GM18909 (cell line): ENCODE measurements at regions not wholly inside any gene's neighbourhood (a gene's known extent, or its start where the extent isn't known, plus 50 kb on each side); places are given as distances from the start of the nearest gene placed in this dataset.

Experiments
- ATAC-seq: cut with Tn5 transposase; IDR thresholded peaks from one replicate; pipeline ENCODE4 v1.9.1; 2021; ENCODE audit warnings: mild to moderate bottlenecking; ENCODE audit not compliant: unreplicated experiment, poor library complexity

DNA sequence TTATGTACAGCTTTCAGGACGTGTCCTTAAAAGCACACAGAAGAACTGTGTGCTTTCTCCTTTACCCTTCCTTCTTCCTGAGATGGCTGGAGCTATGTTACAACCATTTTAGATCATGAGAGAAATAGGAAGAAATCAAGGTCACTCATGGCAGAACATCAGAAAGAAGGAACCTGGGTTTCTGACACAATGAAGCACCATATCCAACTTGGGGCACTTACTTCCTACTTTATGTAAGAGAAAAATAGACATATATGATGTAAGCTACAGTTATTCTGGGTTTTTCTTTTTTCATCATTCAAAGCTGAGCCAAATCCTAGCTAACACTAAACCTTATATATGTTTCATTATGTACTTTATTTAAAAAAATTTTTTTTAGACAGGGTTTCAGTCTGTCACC lies 79.5 kb downstream of the FAM161A start:
- no peak for ATAC-seq

DNA sequence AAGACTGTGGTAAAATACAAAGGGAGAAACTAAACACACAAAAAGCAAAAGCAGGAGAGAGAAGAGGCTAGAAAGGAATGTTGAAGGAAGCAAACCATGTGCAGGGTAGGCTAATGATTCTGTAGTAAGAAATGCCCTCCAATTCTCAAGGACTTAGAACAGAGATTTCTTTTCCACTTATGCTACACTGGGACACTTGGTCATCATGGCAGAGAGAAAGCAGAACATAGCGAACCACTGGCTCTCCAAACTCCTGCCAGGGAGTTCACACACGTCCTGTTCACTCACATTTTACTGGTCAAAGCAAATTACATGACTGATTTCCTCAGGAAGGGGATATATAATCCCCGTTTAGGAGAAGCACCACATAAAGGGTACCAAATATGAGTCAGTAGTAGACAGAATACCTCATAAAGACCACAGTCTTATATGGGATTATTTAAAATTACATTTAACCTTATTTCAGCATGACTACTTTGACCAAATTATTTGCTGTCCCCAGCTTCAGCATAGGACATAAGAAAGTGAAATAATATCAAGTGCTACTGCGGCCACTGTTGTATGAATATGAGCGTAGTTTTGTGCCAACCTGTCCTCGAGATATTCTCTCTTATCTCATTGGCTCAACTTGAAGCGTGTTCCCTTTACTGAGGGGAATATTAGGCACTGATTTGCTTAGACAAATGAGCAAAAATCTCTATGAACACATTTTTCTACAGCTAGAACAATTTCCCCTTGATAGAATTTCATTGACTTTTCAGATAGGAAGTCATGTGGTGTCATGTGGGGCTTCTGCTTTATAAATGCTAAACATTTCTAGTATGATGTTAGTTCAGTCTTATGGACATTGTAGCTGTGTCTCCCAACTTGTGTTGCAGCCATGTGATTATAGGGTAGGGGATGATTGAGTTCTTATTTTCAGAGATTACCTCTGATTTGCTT lies 81.7 kb downstream of the FAM161A start:
- ATAC-seq, result no peak

DNA sequence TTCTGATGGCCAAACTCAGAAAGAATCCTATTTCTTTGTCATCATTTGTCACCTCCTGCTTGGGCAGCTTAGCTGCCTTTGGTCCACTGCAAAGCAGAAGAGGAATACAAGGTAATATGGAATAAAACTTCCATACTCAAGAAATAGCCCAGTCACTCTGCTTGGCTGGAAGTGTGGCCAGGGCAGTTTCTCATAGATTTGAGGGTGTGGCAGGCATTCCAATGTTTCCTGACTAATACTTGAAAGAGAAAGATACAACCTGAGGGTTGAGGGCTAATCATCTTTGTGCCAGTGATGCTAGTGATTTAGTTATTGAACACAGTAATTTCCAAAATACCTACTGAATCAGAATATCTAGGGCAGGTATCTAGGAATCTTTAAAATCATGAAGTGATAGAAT lies 83.1 kb downstream of the FAM161A start:
- no peak for ATAC-seq

DNA sequence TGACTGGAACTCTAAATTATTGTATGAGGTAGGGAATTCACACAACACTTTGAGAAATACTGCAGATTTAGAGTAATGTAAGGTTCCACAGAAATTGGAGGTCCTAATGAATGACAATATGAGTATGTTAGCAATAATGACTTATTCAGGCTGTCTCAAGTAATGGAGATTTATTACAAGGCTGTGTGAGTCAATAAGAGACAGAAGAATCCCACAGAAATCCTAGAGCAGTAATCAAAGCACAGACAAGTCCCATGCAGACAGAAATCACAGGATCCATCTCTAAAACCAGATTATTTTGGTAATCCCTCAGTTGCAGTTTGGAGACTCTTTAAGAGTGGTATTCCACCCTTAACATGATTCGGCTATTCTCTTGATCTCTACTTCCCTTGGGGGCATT lies 83.6 kb downstream of the FAM161A start:
- ATAC-seq, result no peak

DNA sequence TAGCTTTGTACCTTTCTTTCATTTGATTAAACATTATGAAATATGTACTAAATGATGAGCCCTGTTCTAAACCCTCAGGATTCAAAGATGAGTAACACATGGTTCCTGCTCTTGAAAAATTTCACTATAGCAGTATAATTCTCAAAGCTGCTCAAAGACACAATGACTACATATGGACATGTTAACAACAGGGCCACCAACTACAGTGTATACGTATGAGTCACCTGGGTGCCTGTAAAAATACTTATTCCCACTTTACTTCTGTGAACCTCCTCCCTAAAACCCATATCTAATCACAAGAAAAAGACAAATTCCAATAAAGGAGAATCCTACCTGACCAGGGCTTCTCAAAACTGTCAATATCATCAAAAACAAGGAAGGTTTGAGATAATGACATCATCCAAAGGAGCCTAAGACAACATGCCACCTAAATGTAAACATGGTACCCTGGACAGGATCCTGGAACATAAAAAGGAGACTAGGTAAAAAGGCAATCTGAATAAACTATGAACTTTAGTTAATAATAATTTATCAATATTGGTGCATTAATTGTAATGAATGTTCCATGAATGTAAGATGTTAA lies 84.7 kb downstream of the FAM161A start:
- ATAC-seq, result no peak

DNA sequence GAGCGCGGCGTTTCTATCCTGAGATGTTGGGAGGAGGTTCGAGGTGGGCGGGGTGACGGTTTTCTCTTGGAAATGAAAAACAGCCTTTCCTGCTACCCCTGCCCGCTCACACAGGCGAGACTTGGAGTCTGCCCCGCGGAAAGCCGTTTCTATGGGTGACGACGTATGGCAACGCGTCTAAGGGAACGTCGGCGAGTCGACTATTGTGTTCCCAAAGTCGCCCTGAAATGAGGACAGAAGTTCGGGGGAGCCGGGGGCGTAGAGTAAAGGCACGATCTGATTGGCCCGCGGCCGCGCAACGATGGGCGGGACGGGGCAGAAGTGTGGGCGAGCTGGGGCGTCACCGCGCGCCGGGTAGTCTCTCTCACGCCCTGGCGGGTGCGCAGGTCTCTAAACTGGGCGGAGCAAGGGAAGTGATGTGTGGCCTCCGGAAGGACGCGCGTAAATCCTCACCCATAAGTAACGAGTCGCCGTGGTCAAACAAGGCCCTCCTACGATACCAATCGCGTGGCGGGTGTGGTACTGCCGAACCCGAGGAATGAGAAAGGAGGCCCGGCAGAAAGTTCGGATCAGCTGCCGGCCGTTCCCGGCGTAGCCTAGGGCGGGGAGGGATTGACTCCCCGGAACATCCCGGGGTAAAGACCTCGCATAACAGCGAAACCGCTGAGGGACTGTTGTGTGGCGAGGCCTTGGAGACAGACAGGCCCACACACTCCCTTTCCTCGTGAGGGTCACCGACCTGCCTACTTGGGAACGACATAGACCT lies 89.6 kb downstream of the FAM161A start:
- ATAC-seq, result peak; percentile 99

DNA sequence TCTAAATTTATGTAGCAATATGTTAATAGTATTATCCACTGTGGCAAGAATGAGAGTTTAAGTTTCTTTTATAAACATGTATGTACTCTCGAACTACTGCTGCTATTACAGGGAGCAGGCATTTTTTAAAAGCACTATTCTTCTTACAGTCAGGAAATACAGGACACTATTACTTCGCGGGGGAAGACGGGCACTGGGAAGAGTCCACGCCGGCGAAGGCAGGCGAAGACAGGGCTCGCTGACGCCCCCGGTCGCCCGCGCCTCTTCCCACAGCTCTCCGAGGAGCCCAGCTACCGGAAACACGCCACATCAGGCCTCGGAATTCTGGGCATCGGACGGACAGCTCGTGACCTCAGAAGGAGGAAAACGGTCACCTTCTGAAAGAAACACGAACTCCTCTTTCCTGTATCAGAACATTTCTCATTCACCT lies 90.2 kb downstream of the FAM161A start:
- ATAC-seq, result peak; percentile 22

DNA sequence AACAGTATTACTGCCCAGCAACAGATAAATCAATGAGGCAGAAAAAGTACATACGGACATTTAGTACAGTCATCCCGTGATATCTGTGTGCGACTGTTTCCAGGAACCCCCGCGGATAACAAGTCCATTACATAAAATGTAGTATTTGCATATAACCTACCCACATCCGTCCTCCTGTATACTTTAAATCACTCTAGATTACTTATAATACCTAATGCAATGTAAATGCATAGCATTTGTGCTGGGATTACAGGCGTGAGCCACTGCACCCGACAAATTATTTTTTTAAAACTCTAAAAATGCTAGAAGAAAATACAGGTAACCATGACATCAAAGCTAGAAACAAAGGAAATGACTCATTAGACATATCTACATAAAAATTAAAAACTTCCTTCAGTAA lies 91.6 kb downstream of the FAM161A start:
- ATAC-seq, result no peak

DNA sequence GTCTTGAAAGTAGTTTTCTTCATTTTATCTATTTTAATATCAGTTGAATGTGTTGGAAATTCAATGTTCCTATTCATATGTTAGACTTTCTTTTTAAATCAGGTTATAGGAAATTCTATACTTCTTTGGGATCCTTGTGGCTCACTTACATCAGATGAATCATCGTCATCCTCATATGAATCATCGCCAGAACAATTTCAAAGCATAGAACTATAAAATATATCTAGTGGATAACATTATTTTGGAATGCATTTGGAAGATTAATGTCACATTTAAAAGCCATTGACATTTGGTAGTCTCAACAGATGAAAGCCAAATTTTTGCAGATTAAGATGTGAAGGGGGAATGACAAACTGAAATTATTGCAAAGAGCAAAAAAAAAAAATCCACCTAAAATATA lies 94.1 kb downstream of the FAM161A start:
- no peak for ATAC-seq

DNA sequence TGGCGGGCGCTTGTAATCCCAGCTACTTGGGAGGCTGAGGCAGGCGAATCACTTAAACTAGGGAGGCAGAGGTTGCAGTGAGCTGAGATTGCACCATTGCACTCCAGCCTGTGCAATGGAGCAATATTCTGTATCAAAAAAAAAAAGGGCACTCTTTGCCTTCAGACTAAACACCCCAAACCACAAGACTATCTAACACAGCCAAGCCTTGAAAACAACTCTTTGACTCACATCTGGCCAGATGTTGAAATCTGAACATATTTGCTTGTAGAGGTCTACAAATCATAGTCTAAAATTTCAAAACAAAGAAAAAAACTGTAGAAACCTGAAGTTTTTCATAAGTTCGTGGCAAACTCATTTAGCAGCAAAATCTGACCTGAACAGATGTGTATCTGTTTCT lies 94.9 kb downstream of the FAM161A start:
- no peak for ATAC-seq

DNA sequence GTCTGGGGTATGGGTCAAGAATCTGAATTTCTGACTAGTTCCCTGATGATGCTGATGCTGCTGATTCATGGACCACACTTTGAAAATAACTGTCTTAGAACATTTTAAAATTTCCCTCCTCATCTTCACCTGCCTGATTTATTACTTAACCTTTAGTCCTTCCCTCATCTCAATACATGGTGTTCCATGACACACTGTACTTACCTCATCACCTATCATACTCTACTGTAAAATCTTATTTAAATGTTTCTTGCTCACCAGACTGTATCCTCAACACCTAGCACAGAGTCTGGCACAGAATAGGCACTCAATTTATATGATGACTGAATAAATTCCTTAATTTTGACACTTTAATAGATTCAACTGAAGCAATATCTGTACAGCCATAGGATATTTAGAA lies 95.7 kb downstream of the FAM161A start:
- no peak for ATAC-seq

DNA sequence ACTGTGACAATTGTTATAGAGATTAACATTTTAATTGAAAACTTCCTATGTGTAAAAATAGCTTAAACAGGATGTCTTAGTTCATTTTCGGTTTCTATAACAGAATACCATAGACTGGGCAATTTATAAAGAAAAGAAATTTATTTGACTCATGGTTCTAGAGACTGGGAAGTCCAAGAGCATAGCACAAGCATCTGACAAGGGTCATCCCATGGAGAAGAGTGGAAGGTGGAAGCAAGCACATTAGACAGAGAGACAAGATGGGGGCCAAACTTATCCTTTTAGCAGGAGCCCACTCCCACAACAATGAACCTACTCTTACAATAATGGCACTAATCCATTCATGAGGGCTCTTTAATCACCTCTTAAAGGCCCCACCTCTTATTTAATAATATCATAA lies 100.3 kb downstream of the FAM161A start:
- ATAC-seq, result no peak

DNA sequence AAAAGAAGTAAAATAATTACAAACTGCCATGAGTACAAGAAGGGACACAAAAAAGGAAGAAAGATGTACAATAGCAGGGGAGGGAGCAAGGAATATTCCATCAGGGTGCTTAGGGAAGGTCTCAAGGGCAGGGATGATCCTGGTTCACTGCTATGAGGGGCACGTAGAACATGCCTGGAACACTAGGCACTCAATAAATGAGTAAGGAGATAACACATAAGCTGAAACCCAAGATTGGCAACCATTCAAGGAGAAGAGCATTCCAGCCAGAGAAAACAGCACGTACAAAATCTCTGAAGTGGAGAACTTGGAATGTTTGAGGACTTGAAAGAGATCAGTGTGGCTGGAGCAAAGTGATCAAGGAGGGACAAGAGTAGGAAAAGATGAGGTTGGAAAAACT lies 103.2 kb downstream of the FAM161A start:
- no peak for ATAC-seq

DNA sequence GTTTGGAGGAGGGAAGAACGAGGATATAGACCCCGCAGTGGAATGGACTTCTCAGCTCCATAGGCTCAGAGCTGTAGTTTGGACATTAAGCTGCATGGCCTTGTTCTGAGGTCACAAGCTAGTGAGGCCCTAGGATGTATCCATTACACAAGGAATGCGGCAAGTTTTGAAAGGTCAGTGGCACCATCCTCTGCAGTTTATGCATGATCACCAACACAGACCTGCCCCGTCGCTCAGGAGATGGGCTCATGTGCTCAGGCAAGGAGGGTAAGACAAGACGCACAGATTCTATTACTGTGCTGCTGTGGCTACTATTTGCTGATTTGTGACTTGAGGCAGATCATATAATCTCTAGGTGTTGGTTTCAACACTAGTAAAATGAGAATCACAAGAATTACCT lies 110.9 kb downstream of the FAM161A start:
- no peak for ATAC-seq

DNA sequence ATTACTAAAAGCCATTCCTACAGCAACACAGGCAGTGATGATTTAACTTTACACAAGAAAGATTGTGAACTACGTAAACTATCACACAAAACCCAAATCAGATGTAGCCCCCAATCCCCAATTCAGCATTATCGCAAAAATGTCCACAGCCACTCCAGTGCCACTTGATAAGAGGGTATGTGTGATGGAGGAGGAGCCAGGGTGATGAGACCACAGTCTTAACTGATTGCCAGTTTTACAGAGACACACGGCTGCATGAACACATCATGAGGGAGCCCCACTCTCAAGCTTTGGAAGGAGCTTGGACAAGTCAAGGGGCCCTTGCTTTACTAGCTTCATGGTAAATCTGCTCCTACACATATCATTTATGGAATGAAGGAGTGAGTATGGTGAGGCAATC lies 116.0 kb downstream of the FAM161A start:
- ATAC-seq, result no peak

DNA sequence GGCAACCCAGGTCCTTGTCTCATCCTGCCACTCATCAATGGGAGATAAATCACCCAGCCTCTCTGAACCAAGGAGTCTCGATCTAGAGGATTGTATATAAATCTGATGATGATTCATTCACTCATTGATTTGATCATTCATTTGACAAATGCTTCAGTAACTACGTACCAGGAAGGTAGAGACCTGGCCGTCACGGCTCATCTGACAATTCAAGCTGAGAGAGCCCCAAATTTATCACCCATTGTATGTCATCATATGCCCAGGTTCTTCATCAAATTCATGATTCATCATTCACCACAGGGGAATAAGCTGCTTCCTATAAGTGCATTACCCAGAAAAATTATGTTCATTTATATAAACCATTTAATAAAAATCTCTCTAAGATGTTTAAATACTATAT lies 116.9 kb downstream of the FAM161A start:
- ATAC-seq, result no peak

DNA sequence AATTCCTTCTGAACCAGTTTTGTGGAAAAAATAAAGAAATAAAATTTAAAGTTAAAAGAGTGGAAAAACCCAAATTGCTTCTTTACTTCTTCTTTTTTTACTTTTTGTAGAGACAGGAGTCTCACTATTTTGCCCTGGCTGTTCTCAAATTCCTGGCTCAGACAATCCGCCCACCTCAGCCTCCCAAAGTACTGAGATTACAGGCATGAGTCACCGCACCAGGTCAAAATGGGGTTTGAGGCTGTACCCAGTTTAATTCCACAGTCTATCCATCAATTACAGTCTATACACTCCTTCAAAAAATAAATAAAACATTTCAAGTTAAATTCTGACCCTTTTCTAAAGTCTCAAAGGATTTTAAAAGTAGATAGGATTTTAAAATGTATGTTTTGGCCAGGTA lies 120.3 kb downstream of the FAM161A start:
- ATAC-seq, result no peak

DNA sequence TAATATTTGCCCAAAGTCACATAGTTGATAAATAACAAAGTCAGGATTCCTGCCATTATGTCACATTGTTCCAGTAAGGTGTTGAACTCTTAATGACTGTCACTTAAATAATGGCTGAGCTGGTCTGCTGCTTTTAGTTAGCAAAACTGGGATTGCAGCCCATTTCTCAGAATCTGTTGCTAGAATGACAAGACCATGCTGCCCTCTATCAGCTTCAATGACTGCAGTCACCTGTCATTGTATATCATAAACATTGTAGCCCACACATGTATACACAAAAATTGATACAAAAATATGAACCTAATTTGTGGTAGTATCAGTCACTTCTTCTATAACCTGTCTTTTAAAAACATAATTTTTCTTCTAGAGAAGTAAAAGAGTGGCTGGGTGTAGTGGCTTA lies 121.1 kb downstream of the FAM161A start:
- no peak for ATAC-seq

DNA sequence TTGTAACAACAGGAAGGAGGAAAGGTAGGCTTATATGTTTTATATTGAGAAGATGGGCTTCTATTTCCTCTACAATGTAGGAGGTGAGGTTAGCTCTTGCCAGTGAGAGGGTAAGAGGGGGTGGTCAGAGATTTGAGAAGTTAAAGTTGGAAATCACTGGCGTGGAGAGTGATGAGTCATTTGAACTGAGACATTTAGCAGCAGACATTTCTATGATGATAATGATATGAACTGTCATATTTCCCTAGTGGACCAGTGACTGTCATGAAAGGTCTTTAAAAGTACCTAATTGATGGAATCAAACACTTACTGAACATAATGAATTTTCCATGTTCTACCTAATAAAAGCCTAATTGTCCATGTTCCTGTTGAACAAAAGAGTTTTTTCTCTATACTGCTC lies 126.1 kb downstream of the FAM161A start:
- ATAC-seq, result no peak

DNA sequence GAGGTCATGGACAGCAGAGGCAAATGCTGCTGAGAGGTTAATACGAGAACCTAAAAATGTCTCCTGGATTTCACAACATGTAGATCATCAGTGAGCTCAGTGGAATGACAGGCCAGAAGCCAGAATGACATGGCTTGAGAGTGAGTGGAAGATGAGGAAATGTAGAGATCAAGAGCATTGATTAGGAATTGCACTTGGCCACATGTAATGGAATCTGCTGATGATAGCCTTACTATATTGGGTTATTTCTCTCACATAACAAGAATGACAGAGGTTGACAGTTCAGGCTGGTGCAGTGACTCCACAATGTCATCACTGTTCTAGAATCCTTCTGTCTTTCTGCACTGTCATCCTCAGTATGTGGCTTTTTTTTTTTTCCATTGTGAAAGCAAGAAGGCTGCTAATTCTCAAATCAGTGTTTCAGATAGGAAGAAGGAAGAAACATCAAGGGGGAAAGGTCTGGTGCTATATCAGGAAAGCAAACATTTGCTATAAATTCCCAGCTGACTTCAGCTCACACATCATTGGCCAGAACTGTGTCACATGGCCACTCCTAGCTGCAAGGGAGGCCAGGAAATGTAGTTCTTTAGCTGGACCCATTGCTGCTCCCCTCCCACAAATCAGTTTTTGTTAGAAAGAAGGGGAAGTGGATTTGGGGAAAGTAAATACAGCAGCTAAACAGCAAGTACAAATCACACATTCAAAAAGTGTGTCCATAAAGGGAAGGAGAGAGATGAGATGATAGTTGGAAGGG lies 127.2 kb downstream of the FAM161A start:
- ATAC-seq, result no peak
